ENCODE measurements at regions not wholly inside any gene's neighbourhood (a gene's known extent, or its start where the extent isn't known, plus 50 kb on each side); places are given as distances from the start of the nearest gene placed in this dataset.

- no peak for DNase-seq (ENCODE audit: low spot score)
- no peak for FAIRE-seq
Measured at GRCh38 chr15:47486040-47486439, 231.3 kb upstream of the SEMA6D start.

- no peak for DNase-seq (ENCODE audit: low spot score)
- no peak for FAIRE-seq
Measured at GRCh38 chr15:47492195-47492594, 225.1 kb upstream of the SEMA6D start.

GRCh38 chr15:47493357-47494247, 223.7 kb upstream of the SEMA6D start:
- no peak for FAIRE-seq
- no peak for DNase-seq (ENCODE audit: low spot score)

GRCh38 chr15:47496343-47497185, 220.7 kb upstream of the SEMA6D start:
- FAIRE-seq (no peak), DNase-seq (ENCODE audit: low spot score) (no peak)

- no peak for DNase-seq (ENCODE audit: low spot score)
- no peak for FAIRE-seq
Measured at GRCh38 chr15:47500842-47501241, 216.5 kb upstream of the SEMA6D start.

- DNase-seq (ENCODE audit: low spot score) (no peak), FAIRE-seq (no peak)
Measured at GRCh38 chr15:47502041-47502440, 215.3 kb upstream of the SEMA6D start.

GRCh38 chr15:47503876-47504275, 213.4 kb upstream of the SEMA6D start:
- FAIRE-seq, result no peak

GRCh38 chr15:47504624-47505256, 212.6 kb upstream of the SEMA6D start:
- FAIRE-seq (no peak), DNase-seq (ENCODE audit: low spot score) (no peak)

More at GRCh38 chr15:47503876-47504275, 213.4 kb upstream of the SEMA6D start:
- DNase-seq (ENCODE audit: low spot score), result no peak

GRCh38 chr15:47505712-47506328, 211.5 kb upstream of the SEMA6D start:
- FAIRE-seq, result no peak
- DNase-seq (ENCODE audit: low spot score), result no peak

GRCh38 chr15:47506329-47507100, 210.8 kb upstream of the SEMA6D start:
- FAIRE-seq (no peak), DNase-seq (ENCODE audit: low spot score) (no peak)

- no peak for FAIRE-seq
- DNase-seq (ENCODE audit: low spot score), result no peak
Measured at GRCh38 chr15:47507221-47507985, 209.9 kb upstream of the SEMA6D start.

- DNase-seq (ENCODE audit: low spot score) (no peak), FAIRE-seq (no peak)
Measured at GRCh38 chr15:47511261-47511660, 206.0 kb upstream of the SEMA6D start.

GRCh38 chr15:47513471-47513870, 203.8 kb upstream of the SEMA6D start:
- DNase-seq (ENCODE audit: low spot score) (no peak), FAIRE-seq (no peak)

- no peak for FAIRE-seq
- no peak for DNase-seq (ENCODE audit: low spot score)
Measured at GRCh38 chr15:47514200-47514652, 203.1 kb upstream of the SEMA6D start.

- no peak for FAIRE-seq
- no peak for DNase-seq (ENCODE audit: low spot score)
Measured at GRCh38 chr15:47516558-47516957, 200.7 kb upstream of the SEMA6D start.

- no peak for FAIRE-seq
Measured at GRCh38 chr15:47516972-47517371, 200.3 kb upstream of the SEMA6D start.

GRCh38 chr15:47517737-47518136, 199.6 kb upstream of the SEMA6D start:
- DNase-seq (ENCODE audit: low spot score) (no peak), FAIRE-seq (no peak)

More at GRCh38 chr15:47516972-47517371, 200.3 kb upstream of the SEMA6D start:
- DNase-seq (ENCODE audit: low spot score), result no peak

GRCh38 chr15:47523681-47524475, 193.4 kb upstream of the SEMA6D start:
- no peak for FAIRE-seq

GRCh38 chr15:47529241-47529640, 188.1 kb upstream of the SEMA6D start:
- DNase-seq (ENCODE audit: low spot score) (no peak), FAIRE-seq (no peak)

More at GRCh38 chr15:47523681-47524475, 193.4 kb upstream of the SEMA6D start:
- no peak for DNase-seq (ENCODE audit: low spot score)
